HEK293 (cell line): ENCODE measurements at regions not wholly inside any gene's neighbourhood (a gene's known extent, or its start where the extent isn't known, plus 50 kb on each side); places are given as distances from the start of the nearest gene placed in this dataset.

Source experiments
- ZBTB21 ChIP-seq: fragments of 450-650 bp; formaldehyde crosslinking; IDR thresholded peaks from 2 replicates; pipeline ENCODE4 v1.5.1; 2017; ENCODE audit warnings: missing biosample characterization, missing genetic modification characterization
- ZNF549 ChIP-seq: fragments of 450-650 bp; IDR thresholded peaks from 2 replicates; pipeline ENCODE4 v1.5.1; 2018; ENCODE audit warnings: missing biosample characterization, missing genetic modification characterization, mild to moderate bottlenecking, inconsistent platforms, moderate library complexity
- ZNF561 ChIP-seq: fragments of 450-650 bp; IDR thresholded peaks from 2 replicates; pipeline ENCODE4 v1.5.1; 2018; ENCODE audit warnings: missing biosample characterization, missing genetic modification characterization, borderline replicate concordance
- ZNF707 ChIP-seq: fragments of 450-650 bp; formaldehyde crosslinking; IDR thresholded peaks from 2 replicates; pipeline ENCODE4 v1.5.1; 2016; ENCODE audit warnings: missing biosample characterization, missing genetic modification characterization
- TF ChIP-seq, protein P1 (sequence below): fragments of 450-650 bp; formaldehyde crosslinking; IDR thresholded peaks from 2 replicates; pipeline ENCODE4 v1.5.1; 2016; ENCODE audit warnings: missing biosample characterization, missing genetic modification characterization

DNA sequence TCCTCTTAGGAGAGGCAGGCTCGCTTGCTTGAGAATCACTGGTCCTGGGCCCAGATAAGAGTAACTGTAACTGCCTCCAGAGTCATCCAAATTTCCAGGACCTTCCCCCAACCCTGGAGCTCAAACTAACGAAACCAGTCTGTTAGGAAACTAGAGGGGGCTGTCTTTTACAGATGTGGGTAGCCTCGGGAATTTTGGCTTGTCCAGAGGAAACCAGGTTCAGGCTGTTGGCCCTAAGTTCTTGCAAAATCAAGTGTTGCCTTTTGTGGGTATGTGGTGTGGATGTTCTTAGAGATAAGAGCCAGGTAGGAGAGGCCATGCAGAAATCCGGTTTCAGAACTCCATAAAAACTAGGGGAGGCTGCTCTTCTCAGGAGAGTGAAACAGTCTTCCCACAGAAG, 125.0 kb upstream of the DLX2 start:
- TF ChIP-seq ZNF707 (tag by site-specific recombination): no peak
- no peak for TF ChIP-seq ZBTB21 (tag by site-specific recombination)
- TF ChIP-seq, protein P1, sequence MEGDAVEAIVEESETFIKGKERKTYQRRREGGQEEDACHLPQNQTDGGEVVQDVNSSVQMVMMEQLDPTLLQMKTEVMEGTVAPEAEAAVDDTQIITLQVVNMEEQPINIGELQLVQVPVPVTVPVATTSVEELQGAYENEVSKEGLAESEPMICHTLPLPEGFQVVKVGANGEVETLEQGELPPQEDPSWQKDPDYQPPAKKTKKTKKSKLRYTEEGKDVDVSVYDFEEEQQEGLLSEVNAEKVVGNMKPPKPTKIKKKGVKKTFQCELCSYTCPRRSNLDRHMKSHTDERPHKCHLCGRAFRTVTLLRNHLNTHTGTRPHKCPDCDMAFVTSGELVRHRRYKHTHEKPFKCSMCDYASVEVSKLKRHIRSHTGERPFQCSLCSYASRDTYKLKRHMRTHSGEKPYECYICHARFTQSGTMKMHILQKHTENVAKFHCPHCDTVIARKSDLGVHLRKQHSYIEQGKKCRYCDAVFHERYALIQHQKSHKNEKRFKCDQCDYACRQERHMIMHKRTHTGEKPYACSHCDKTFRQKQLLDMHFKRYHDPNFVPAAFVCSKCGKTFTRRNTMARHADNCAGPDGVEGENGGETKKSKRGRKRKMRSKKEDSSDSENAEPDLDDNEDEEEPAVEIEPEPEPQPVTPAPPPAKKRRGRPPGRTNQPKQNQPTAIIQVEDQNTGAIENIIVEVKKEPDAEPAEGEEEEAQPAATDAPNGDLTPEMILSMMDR (tag by site-specific recombination): no peak
- no peak for TF ChIP-seq ZNF549 (tag by site-specific recombination)
- TF ChIP-seq ZNF561 (tag by site-specific recombination): no peak
